ENCODE measurements at regions not wholly inside any gene's neighbourhood (a gene's known extent, or its start where the extent isn't known, plus 50 kb on each side); places are given as distances from the start of the nearest gene placed in this dataset.
"Not testable (repeated sequence)": the region's sequence is repeated elsewhere in the genome, so short reads cannot be mapped to it uniquely, and the experiment has no call there.

DNA sequence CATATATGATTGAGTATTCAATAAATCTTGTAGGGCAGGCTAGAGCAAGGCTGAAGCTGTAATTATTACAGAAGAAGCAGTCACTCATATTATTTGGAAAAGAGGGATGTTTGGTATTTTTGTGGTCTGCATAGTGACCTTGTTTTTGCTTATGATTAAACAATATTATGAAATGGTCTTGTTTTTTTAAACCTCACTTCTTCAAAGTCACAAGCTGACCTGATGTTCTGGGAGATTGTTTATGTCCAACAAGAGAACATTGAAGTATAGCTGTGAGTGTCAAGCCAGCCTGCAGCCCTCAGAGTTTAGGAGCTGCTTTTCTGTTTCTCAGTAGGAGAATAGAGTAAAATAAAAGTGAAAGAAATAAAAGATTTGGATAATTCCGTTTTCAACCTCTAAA, 342.2 kb downstream of the LRRC70 start:
- intact Hi-C loops (cut with micrococcal nuclease) = no loop called here

DNA sequence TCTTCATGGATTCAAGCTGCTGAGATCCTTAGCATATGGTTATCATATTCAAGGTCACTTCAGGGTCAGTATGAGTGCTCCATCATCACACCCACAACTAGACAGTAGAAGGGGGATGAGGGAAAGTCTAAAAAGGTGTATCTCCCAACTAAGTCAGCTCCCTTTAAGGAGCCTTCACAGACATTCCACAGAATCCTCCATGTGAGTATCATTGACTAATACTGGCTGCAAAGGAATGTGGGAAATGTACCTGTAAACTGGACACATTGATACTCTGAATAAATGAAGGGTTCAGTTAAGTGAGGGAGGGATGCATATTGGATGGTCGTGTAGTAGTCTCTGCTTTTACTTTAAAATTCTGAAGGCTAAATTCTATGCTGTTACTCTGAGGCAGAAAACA, 330.7 kb downstream of the LRRC70 start:
- intact Hi-C loops (cut with micrococcal nuclease) = no loop called here

DNA sequence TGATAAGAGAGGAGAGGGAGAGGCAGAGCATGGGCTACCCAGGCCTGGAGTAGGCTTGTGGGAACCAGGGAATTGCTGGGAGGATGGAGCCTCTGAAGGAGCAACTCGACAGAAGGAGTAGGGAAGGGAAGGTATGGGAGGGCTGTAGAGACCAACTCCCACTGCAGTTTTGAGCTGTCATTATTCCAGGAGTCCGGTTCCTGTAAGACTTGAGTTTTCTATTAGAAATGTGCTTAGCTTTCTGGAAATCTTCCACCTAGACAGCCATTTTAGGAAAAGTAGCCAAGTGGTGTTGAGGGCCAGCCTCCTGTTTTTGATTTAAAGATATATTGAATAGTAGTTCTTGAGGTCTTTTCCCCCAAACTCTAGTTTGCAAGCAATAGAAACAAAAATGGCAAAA, 323.5 kb downstream of the LRRC70 start:
- intact Hi-C loops (cut with micrococcal nuclease) = no loop called here

DNA sequence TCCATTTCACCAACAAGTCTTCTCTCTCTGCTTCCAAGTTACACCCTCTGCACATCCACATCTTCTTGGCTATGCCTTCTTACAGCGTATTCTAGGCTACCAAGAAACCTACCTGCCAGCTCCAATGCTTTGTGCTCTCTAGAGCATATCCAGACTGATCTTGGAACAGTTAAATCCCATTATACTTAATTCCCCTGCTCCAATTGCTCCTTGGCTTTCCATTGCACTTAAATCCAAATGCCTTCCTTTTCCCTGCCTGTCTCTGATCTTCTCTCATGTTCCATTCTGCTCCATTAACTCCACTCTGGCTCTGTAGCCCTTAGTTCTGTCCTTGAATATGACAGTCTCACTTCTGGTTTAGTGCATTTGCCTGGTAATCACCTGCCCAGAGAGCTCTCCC, 322.4 kb downstream of the LRRC70 start:
- intact Hi-C loops (cut with micrococcal nuclease) = no loop called here

DNA sequence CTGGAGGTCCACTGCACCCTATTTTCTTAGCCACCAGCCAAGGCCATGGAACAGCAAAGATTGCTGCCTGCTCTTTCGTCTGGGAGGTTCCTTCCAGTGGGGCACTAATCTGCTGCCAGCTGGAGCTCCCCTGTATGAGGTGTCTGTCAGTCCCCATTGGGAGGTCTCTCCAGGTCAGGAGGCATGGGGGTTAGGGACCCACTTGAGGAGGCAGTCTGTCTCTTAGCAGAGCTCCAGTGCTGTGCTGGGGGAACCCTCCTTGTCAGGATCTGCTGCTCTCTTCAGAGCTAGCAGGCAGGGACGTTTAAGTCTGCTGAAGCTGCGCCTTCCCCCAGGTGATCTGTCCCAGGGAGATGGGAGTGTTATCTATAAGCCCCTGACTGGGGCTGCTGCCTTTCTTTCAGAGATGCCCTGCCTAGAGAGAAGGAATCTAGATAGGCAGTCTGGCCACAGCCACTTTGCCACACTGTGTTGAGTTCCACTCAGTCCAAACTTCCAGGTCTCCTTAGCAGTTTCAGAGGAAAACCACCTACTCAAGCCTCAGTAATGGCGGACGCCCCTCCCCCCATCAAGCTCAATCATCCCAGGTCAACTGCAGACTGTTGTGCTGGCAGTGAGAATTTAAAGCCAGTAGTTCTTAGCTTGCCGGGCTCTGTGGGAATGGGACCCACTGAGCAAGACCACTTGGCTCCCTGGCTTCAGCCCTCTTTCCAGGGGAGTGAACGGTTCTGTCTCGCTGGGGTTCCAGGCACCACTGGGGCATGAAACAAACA, 317.7 kb downstream of the LRRC70 start:
- intact Hi-C loops (cut with micrococcal nuclease) = no loop called here

DNA sequence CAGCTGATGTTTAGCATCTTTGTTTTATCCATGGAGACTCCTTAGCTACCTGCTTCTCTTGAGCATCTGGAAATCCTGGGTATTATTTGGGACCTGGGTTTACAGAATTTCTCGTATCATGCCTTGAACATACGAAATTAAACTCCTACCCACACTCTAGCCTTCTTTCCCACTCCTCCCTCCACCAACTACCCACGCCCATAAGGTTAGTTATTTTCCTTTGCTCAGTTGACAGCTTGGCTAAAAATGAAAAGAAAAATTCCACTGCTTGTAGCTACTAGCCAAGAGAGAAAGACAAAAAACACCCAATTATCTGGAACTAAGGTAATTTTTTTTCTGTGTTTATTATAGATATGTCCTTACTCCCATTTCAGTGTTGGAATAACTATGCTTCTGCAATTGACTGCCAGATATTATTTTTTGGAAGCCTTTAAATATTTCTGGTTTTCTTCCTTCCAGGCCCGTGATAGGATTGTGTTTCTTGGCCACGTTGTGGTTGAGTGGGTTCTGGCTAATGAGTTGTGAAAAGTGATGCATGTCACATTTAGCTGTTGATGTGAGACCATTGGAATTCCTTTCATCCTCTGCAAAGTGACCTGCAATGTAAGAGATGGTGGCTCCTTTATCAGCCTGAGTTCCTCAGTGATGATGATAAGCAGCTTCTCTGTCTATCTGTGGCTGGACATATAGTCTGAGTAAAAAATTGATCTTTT, 308.1 kb downstream of the LRRC70 start:
- intact Hi-C loops (cut with micrococcal nuclease) = no loop called here

DNA sequence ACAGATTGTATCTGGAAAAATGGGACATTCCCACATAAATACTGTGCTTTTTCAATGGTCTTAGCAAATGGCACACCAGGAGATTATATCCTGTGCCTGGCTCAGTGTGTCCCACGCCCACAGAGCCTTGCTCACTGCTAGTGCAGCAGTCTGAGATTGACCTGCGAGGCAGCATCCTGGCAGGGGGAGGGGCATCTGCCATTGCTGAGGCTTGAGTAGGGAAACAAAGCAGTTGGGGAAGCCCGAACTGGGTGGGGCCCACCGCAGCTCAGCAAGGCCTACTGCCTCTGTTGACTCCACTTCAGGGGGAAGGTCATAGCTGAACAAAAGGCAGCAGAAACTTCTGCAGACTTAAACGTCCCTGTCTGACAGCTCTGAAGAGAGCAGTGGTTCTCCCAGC, 258.7 kb downstream of the LRRC70 start:
- intact Hi-C loops (cut with micrococcal nuclease) = not testable (repeated sequence)

DNA sequence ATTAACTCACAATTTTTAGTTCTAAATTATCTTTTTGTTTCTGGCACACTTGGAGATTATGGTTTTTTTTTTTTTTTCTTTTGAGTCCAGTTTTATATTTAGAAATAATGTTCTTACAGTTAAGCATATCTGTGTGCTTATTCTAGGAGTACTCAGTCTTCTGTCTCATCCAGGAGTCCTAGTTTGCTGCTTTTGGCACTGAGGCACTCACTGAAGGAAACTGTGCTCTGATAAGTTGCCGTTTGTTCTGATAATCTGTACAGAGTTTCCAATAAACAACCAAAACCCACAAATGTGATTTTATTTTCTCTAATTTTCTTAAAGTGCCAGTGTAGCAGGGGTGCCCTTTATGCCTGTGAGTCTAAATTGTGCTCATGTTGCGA, 251.0 kb downstream of the LRRC70 start:
- intact Hi-C loops (cut with micrococcal nuclease) = no loop called here

DNA sequence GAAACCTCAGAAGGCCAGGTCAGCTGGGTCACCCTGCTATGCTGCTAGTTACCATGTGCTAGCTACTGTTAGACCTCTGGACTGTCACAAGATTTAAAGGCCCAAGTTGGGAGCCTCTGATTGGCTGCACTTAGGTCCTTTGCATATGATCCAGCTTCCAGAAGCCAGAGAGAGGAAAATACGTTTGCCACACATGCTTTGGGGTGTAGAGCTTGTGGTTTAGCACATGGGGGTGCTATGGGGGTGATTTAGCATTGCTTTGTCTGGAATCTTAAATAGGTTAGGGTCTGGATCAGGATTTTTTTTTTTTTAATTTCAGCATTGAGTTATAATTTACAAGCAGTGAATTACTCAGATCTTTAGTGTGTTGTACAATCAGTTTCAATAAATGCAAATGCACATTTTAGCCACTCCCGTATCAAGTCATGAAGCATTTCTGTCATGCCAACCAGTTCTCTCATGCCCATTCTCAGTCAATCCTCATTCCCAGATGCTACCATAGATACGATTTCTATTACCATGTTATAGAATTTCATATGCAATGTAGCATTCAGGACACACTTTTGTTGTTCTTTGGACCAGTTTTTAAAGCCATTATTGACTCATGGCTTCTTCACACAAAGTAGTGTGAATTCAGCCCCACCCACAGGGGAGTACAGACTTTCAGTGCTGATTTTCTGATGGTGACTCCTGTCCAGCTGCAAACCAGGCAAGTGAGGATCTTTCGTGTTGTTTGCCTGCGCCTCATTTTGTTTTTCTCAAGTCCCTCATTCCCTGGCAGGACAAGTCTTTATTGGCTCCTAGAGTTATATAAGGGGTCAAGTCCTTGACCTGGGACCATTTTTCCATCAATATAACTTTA, 250.4 kb downstream of the LRRC70 start:
- intact Hi-C loops (cut with micrococcal nuclease) = no loop called here

DNA sequence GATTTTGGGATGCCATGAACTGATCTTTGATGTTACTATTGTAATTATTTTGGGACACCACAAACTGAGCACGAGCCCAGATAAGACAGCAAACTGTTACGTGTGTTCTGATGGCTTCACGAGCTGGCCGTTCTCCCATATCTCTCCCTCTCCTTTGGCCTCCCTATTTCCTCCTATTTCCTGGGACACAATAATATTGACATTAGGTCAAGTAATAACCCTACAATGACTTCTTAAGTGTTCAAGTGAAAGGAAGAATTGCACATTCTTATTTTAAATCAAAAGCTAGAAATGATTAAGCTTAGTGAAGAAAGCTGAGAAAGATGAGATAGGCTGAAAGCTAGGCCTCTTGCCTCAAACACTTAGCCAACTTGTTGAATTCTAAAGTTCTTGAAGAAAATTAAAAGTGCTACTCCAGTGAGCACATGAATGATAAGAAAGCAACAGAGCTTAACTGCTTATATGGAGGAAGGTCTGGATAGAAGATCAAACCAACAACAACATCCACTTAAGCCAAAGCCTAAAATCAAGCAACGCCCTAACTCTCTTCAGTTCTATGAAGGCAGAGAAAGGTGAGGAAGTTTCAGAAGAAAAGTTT, 247.1 kb downstream of the LRRC70 start:
- intact Hi-C loops (cut with micrococcal nuclease) = no loop called here

DNA sequence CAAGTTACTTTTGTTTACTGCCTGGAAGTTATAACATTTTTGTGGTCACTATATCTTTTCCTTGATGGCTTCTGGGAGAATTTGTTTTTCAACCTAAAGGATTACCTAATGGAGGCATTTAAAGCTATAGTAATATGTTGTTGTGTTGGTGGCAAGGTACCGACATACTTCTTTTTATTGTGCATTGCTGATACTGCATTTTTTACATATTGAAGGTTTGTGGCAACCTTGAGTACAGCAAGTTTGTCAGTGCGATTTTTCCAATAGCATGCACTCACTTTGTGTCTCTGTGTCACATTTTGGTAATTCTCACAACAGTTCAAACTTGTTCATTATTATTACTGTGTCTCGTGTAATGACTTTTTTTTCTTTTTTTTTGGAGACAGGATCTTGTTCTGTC, 246.3 kb downstream of the LRRC70 start:
- intact Hi-C loops (cut with micrococcal nuclease) = no loop called here

DNA sequence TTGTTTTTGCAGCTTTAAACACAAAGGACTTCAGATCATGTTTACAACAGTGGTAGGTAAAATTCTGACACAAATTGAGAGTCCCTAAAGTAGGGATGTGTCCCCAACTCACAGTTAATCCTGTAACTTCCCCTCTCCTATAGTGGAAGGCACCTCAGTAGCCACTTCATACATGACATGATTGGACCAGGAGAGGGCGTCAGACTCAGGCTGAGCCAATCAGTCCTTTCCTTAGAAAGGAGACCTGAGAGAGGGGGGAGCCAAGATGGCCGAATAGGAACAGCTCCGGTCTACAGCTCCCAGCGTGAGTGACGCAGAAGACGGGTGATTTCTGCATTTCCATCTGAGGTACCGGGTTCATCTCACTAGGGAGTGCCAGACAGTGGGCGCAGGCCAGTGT, 238.4 kb downstream of the LRRC70 start:
- intact Hi-C loops (cut with micrococcal nuclease) = not testable (repeated sequence)

DNA sequence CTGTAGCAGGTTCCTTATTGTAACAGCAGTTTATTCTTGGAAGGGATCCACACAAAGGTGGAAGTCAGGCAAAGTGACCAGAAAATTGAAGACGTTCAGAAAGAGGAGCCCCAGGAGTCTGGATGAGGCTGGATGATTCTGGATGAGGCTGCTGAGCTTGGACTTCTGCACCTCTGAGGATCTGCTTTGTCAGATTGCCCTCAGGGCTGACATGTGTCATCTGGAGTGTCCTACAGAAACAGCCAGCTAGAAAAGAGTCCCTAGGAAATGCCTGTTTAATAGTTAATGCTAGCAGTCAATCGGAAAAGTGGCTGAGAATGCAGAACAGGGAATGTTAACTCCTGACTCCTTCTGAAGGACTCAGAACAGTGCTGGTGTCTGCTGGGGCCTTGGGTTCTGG, 236.4 kb downstream of the LRRC70 start:
- intact Hi-C loops (cut with micrococcal nuclease) = no loop called here

DNA sequence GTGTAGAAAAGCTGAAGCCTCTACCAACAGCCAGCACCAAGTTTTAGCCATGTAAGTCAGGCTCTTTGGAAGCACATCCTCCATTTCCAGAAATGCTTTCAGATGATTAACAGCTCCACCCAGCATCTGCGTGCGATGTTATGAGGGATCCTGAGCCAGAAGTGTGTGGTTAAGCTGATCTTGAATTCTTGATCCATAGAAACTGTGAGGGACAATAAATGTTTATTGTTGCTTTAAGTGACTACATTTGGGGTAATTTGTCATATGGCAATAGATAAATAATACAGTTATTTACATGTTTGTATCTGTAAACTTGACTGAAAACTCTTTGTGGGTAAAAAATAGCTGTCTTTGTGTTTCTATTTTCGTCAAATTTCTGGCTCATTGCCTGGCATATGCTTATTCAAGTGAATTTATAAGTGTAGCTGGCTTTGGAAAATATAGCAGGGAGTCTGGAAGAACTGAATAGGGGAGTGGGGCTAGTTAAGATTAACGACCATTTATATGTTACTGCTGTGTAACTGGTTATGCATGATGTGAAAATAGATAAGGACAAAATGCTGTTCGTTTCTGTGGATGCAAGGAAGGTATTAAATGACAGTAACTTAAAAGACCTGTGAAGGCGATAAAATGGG, 234.1 kb downstream of the LRRC70 start:
- intact Hi-C loops (cut with micrococcal nuclease) = no loop called here

DNA sequence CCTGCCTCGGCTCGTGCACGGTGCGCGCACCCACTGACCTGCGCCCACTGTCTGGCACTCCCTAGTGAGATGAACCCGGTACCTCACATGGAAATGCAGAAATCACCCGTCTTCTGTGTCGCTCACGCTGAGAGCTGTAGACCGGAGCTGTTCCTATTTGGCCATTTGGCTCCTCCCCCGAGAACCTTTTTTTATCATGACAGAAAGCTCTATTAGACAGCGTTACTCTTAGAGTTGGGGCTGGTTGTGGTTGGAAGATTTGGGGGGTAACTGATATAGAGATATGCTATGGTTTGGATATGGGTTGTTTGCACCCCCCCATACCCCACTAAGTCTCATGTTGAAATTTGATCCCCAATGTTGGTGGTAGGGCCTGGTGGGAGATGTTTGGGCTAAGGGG, 226.2 kb downstream of the LRRC70 start:
- intact Hi-C loops (cut with micrococcal nuclease) = not testable (repeated sequence)

DNA sequence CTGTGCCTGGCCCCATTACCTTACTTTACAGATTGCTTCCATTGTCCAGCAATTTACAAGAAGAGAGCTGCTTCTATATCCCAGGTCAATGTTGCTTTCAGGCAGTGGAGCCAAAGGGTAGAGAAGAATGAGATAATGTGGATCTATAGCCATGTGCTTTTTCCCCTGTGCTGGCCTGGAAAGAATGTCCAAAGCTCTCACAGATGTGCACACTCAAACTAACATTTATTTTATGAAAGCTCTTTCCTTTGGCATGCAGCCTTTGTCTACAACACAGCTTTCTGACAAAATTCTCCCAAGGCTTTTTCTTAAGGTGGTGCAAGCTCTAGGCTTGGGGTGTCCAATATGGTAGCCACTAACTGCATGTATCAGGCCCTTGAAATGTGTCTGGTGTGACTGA, 217.3 kb downstream of the LRRC70 start:
- intact Hi-C loops (cut with micrococcal nuclease) = no loop called here

DNA sequence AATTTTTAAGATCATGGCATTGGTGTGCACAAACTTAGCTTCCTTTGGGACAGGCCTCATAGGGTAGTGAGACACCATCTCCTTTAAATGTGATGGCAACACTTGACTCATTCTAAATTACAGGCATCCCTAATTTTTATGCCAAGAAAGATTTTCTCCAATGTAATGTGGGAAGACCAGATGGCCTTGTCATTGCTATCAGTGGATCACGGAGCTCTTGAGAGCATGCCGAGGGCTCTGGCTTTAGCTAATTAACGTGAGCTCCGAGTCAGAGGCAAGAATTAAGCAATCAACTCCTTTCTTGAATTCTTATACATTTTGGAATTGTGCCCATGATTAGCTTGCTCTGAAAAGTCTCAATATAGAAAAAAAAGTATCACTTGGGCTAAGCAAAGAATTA, 215.8 kb downstream of the LRRC70 start:
- intact Hi-C loops (cut with micrococcal nuclease) = no loop called here

DNA sequence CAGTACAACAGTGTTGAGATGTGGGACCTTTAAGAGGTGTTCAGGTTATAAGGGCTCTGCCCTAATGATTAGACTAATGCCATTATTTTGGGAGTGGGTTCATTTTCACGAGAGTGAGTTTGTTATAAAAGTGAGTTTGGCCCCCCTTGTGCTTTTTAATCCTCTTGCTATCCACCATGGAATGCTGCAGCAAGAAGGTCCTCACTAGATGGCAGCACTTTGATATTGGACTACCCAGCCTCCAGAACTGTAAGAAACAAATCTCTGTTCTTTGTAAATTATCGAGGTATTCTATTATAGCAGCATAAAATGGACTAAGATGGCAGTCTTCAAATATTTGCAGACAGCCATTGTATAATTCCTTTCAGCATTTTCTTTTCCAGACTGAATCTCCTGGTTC, 212.4 kb downstream of the LRRC70 start:
- intact Hi-C loops (cut with micrococcal nuclease) = no loop called here

DNA sequence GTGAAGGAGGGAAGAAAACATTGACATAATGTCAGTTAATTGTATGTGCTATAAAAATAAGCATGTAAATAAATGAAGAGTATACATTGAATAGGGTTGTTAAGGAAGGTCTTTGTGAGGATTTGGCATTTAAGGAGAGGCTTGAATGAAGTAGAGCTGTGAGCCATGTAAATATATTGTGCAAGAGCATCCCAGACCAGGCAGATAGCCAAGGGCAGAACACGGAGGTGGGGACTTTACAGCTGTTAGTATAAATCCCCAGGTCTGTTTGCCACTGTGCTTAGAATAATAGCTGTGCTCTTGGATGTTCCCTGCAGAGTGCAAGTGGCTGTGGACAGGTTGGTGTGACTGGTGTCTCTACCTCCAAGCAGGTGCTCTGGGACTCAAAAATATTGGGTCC, 211.7 kb downstream of the LRRC70 start:
- intact Hi-C loops (cut with micrococcal nuclease) = no loop called here

DNA sequence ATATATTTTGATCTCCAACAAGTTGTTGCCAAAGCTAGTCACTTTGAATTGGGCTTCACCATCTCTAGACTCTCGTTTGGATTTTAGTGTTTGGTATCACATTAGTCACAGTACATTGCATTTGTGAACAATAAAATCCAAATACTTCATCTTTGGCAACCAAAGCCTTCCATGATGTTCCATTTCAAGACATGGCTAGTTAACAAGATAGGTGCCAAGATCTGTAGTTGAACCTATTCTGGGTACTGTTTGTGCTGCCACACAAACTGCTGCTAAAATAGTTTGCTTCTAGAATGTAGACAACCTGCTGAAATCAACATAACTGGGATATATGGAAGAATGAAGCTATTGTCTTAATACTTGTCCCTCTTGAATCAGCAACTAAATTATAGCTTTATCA, 207.5 kb downstream of the LRRC70 start:
- intact Hi-C loops (cut with micrococcal nuclease) = no loop called here

DNA sequence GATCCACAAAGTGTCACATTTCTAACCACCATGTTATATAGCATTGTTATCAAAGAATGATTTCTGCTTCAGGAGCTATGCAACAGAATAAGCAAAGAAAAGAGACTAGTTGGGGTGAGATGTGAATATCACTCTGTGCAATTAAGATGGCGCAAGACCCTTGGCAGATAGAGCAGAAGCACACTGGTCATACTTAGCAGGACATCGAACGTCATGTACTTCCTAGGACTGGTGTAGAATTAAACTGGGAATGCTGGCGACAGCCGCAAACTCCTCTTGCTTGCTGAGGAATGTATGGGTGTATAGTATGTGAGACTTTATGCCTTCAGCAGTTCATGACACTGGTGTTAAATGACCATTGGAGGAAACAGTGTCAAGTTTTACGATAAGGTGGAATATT, 207.0 kb downstream of the LRRC70 start:
- intact Hi-C loops (cut with micrococcal nuclease) = no loop called here
